CD8-positive, alpha-beta memory T cell (primary cell): ENCODE measurements at regions not wholly inside any gene's neighbourhood (a gene's known extent, or its start where the extent isn't known, plus 50 kb on each side); places are given as distances from the start of the nearest gene placed in this dataset.

Experiments used
- CTCF ChIA-PET: fragments of 350-600 bp; sonication (Branson Sonifier 250); formaldehyde crosslinking; loops from one replicate; lab custom pipeline; 2021; ENCODE audit warnings: antibody characterized with exemption; lab: Charles Lee
- POLR2A ChIA-PET: fragments of 350-600 bp; sonication (Branson Sonifier 250); formaldehyde crosslinking; loops from one replicate; lab custom pipeline; 2021; ENCODE audit warnings: antibody characterized with exemption; lab: Charles Lee
- DNase-seq, 5 donors: peaks; one replicate each; pipeline versions ENCODE4 v3.0.0 to v3.0.0-alpha.2; 2020 to 2022; ENCODE audit warnings: mixed read lengths in 1 of 5
- H3K27ac ChIP-seq: one replicate; pipeline ENCODE4 v1.7.0; 2013; ENCODE audit warnings: low read depth, mild to moderate bottlenecking, low read length, moderate library complexity
- H3K27me3 ChIP-seq: 2 replicates; pipeline ENCODE4 v1.7.0; 2013; ENCODE audit warnings: low read length, mild to moderate bottlenecking; ENCODE audit not compliant: insufficient read depth, poor library complexity, severe bottlenecking
- H3K36me3 ChIP-seq: 2 replicates; pipeline ENCODE4 v1.7.0; 2013; ENCODE audit warnings: mild to moderate bottlenecking, low read length, moderate library complexity; ENCODE audit not compliant: insufficient read depth
- H3K4me1 ChIP-seq: 2 replicates; pipeline ENCODE4 v1.7.0; 2013; ENCODE audit warnings: mild to moderate bottlenecking, low read length, moderate library complexity; ENCODE audit not compliant: insufficient read depth
- H3K4me3 ChIP-seq: 2 replicates; pipeline ENCODE4 v1.7.0; 2013; ENCODE audit warnings: mild to moderate bottlenecking, low read length
- H3K9me3 ChIP-seq: 2 replicates; pipeline ENCODE4 v1.7.0; 2013; ENCODE audit warnings: mild to moderate bottlenecking, low read length
- H3K27ac Mint-ChIP-seq, 8 donors: one replicate each; pipeline ENCODE4 v1.8.0; 2020 to 2021; ENCODE audit warnings: mixed read lengths in 8 of 8, mild to moderate bottlenecking in 6 of 8, inconsistent platforms in 3 of 8, moderate library complexity in 3 of 8
- H3K27me3 Mint-ChIP-seq, 2 donors: one replicate each; pipeline ENCODE4 v1.8.0; 2020 to 2021; ENCODE audit warnings: mixed read lengths in 2 of 2, mild to moderate bottlenecking in 1 of 2, moderate library complexity in 1 of 2
- H3K36me3 Mint-ChIP-seq, 3 donors: one replicate each; pipeline ENCODE4 v1.8.0; 2020 to 2021; ENCODE audit warnings: mixed read lengths in 3 of 3, inconsistent platforms in 1 of 3, mild to moderate bottlenecking in 1 of 3
- H3K4me1 Mint-ChIP-seq, 3 donors: one replicate each; pipeline ENCODE4 v1.8.0; 2020 to 2021; ENCODE audit warnings: mixed read lengths in 3 of 3, inconsistent platforms in 1 of 3, mild to moderate bottlenecking in 1 of 3
- H3K4me3 Mint-ChIP-seq, 7 donors: one replicate each; pipeline ENCODE4 v1.8.0; 2020 to 2021; ENCODE audit warnings: mixed read lengths in 7 of 7, mild to moderate bottlenecking in 6 of 7, moderate library complexity in 4 of 7, inconsistent platforms in 2 of 7
- H3K9me3 Mint-ChIP-seq, 5 donors: one replicate each; pipeline ENCODE4 v1.8.0; 2020 to 2022; ENCODE audit warnings: mixed read lengths in 5 of 5, mild to moderate bottlenecking in 3 of 5, moderate library complexity in 2 of 5, inconsistent platforms in 1 of 5

GRCh38 chr3:80999481-80999880, 762.0 kb downstream of the GBE1 start:
- H3K9me3 ChIP-seq = no peaks in the 10 kb centered on the region
- no peak for DNase-seq
- Mint-ChIP-seq H3K27ac (no peak overlapping the region), H3K9me3 (peaks cover 2 to 40% (median 8%) of the 10 kb centered on the region in 5 donors), H3K27me3 (no peaks in the 10 kb centered on the region), H3K4me1 (no peaks in the 10 kb centered on the region), H3K36me3 (no peaks in the 10 kb centered on the region), H3K4me3 (no peak overlapping the region)
- no peaks in the 10 kb centered on the region for H3K36me3 ChIP-seq
- H3K4me3 ChIP-seq = no peak overlapping the region
- H3K27me3 ChIP-seq = no peaks in the 10 kb centered on the region
- H3K27ac ChIP-seq = no peak overlapping the region
- ChIA-PET POLR2A (no interaction called here), CTCF (no interaction called here)
- no peaks in the 10 kb centered on the region for H3K4me1 ChIP-seq

DNA sequence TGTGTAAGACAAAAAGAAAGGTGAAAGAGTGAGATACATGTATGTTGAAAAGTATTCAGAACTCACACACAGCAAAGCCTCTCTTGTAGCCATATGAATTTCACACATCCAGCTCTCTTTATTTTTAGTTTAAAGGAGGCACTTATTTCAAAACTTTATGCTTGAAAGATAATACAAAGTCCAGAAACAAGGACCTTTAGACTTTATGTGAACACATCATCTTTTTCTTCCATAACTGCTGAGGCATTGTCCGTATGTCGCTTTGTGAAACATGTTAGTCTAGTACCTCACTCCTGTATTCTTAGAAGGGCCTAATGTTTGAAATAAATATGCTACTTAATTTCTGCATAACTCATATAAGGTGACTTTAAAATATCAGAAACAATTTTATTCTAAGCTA, 763.4 kb downstream of the GBE1 start:
- Histone ChIP-seq H3K27ac (no peak overlapping the region), H3K4me1 (no peaks in the 10 kb centered on the region), H3K36me3 (no peaks in the 10 kb centered on the region), H3K27me3 (no peaks in the 10 kb centered on the region), H3K4me3 (no peak overlapping the region), H3K9me3 (no peaks in the 10 kb centered on the region)
- ChIA-PET POLR2A (no interaction called here), CTCF (no interaction called here)
- Mint-ChIP-seq H3K36me3 (no peaks in the 10 kb centered on the region), H3K4me1 (no peaks in the 10 kb centered on the region), H3K4me3 (no peak overlapping the region), H3K9me3 (peaks cover 5 to 48% (median 8%) of the 10 kb centered on the region in 5 donors), H3K27ac (no peak overlapping the region), H3K27me3 (no peaks in the 10 kb centered on the region)
- no peak for DNase-seq

DNA sequence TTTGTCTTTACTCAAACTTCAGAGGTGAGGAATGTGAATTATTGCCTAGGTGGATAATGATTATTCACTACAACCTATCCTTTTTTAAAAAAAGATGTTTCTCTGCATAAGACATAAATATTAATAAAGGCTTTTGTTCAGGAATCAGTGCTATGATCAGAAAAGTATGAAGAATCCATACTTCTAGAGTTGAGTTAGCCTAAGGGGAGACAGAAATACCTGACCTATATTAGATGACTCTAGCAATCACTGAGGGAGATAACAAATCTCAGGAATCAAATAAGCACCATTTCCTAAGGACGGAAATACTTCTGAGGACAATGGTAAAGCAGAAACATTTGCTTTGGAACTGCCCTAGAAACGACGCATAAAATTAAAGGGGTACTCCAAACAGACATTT, 763.8 kb downstream of the GBE1 start:
- Mint-ChIP-seq H3K9me3 (peaks cover 8 to 48% (median 11%) of the 10 kb centered on the region in 5 donors), H3K27ac (no peak overlapping the region), H3K36me3 (no peaks in the 10 kb centered on the region), H3K4me3 (no peak overlapping the region), H3K4me1 (no peaks in the 10 kb centered on the region), H3K27me3 (no peaks in the 10 kb centered on the region)
- Histone ChIP-seq H3K9me3 (no peaks in the 10 kb centered on the region), H3K4me1 (no peaks in the 10 kb centered on the region), H3K27ac (no peak overlapping the region), H3K27me3 (no peaks in the 10 kb centered on the region), H3K36me3 (no peaks in the 10 kb centered on the region), H3K4me3 (no peak overlapping the region)
- DNase-seq = no peak
- ChIA-PET CTCF (no interaction called here), POLR2A (no interaction called here)

DNA sequence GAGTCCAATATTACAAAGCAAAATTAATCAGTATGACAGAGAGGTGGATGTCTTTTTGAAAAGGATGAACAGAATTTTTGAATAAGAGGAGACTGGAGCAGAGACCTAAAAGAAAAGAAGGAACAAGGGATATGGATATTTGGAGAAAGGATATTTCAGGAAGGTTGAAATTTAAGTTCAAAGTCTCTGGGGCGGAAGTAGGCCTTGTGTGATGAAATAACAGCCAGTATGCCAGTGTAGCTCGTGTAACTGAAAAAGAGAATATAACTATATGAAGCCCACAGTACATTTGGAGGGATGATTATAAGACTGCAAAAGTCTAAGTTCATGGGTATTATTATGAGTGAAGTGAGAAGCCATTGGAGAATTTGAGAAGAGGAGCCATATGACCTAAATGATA, 766.7 kb downstream of the GBE1 start:
- no peak overlapping the region for H3K27ac ChIP-seq
- H3K4me1 ChIP-seq = no peaks in the 10 kb centered on the region
- no peak overlapping the region for H3K4me3 Mint-ChIP-seq
- CTCF ChIA-PET = no interaction called here
- POLR2A ChIA-PET = no interaction called here
- no peak overlapping the region for H3K4me3 ChIP-seq
- H3K27me3 ChIP-seq = no peaks in the 10 kb centered on the region
- peaks cover 7 to 45% (median 17%) of the 10 kb centered on the region in 5 donors for H3K9me3 Mint-ChIP-seq
- H3K36me3 ChIP-seq = no peaks in the 10 kb centered on the region
- H3K27me3 Mint-ChIP-seq = no peaks in the 10 kb centered on the region
- no peaks in the 10 kb centered on the region for H3K9me3 ChIP-seq
- no peak for DNase-seq
- H3K36me3 Mint-ChIP-seq = no peaks in the 10 kb centered on the region
- H3K27ac Mint-ChIP-seq = no peak overlapping the region
- no peaks in the 10 kb centered on the region for H3K4me1 Mint-ChIP-seq

DNA sequence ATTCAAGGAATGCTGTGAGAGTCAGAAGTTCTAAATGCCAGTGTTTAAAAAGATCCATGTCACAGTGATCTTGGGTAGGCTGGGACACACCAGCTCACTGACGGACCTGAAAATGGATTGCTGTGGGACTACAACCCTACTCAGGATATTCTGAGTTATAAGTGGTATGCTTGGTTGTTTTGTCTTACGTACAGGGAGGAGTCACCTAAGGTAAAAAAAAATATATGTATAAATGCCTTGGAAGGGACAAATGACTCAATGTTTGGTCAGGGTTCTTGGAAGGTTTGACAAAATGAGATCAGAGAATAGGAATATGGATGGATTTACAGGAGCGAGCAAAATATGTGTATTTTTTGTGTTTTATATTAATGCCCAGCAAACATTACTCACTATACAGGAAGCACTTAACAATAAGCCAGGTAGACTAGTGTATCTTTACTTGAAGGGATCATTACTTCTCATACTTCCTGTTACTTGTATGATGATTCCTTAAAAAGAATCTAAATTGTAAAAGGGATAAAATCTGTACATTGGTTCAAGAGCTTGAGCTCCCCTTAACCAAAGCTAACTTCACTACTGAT, 767.3 kb downstream of the GBE1 start:
- no peak for DNase-seq
- no peaks in the 10 kb centered on the region for H3K27me3 Mint-ChIP-seq
- Histone ChIP-seq H3K9me3 (no peaks in the 10 kb centered on the region), H3K4me1 (no peaks in the 10 kb centered on the region), H3K27me3 (no peaks in the 10 kb centered on the region), H3K36me3 (no peaks in the 10 kb centered on the region), H3K4me3 (no peak overlapping the region), H3K27ac (no peak overlapping the region)
- no peak overlapping the region for H3K4me3 Mint-ChIP-seq
- no peaks in the 10 kb centered on the region for H3K4me1 Mint-ChIP-seq
- H3K36me3 Mint-ChIP-seq = no peaks in the 10 kb centered on the region
- ChIA-PET POLR2A (no interaction called here), CTCF (no interaction called here)
- peaks cover 7 to 42% (median 17%) of the 10 kb centered on the region in 5 donors for H3K9me3 Mint-ChIP-seq
- no peak overlapping the region for H3K27ac Mint-ChIP-seq

DNA sequence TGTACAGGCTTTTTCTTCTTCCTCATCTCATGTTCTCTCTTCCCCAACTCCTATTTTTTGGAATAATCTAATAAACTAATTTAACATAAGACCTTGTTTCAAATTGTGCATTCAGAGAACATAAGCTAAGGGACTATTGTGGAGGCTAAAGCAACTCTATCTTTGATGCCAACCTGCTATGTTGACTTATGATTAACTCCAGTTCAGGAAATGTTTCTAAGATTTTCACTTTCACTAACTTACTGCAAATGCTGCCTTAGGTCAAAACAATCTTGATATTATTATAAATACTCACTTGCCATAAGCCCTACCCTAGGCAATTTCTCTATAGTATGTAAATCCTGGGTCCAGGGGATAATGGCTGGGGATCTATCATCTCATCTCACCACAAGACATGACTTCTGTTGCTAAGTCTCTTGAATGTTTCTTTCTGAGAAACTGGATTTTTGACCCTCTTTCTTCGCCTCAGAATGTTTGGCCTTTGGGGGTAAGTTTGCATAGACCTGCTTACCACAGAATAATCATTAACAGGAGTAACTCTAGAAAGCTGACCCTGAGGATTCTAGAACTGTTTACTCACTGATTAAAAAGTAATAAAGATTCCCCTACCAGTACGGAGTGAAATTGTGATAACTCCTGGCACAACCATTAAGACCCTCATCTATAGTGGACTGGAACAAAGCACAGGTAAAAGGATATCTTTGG, 768.1 kb downstream of the GBE1 start:
- Histone ChIP-seq H3K4me1 (no peaks in the 10 kb centered on the region), H3K36me3 (no peaks in the 10 kb centered on the region), H3K9me3 (no peaks in the 10 kb centered on the region), H3K27ac (no peak overlapping the region), H3K27me3 (no peaks in the 10 kb centered on the region), H3K4me3 (no peak overlapping the region)
- no peak overlapping the region for H3K4me3 Mint-ChIP-seq
- no peaks in the 10 kb centered on the region for H3K27me3 Mint-ChIP-seq
- H3K27ac Mint-ChIP-seq = no peak overlapping the region
- ChIA-PET POLR2A (no interaction called here), CTCF (no interaction called here)
- H3K36me3 Mint-ChIP-seq = no peaks in the 10 kb centered on the region
- H3K9me3 Mint-ChIP-seq = peaks cover 7 to 36% (median 17%) of the 10 kb centered on the region in 5 donors
- no peaks in the 10 kb centered on the region for H3K4me1 Mint-ChIP-seq
- no peak for DNase-seq

GRCh38 chr3:80983753-80984152, 777.7 kb downstream of the GBE1 start:
- ChIA-PET CTCF (no interaction called here), POLR2A (no interaction called here)
- Mint-ChIP-seq H3K36me3 (no peaks in the 10 kb centered on the region), H3K4me1 (no peaks in the 10 kb centered on the region), H3K9me3 (peaks cover 15 to 32% (median 17%) of the 10 kb centered on the region in 5 donors), H3K27ac (no peak overlapping the region), H3K27me3 (no peaks in the 10 kb centered on the region), H3K4me3 (no peak overlapping the region)
- Histone ChIP-seq H3K4me1 (no peaks in the 10 kb centered on the region), H3K4me3 (no peak overlapping the region), H3K27me3 (no peaks in the 10 kb centered on the region), H3K9me3 (peaks cover 3% of the 10 kb centered on the region), H3K27ac (no peak overlapping the region), H3K36me3 (no peaks in the 10 kb centered on the region)
- no peak for DNase-seq

GRCh38 chr3:80978216-80978969, 783.1 kb downstream of the GBE1 start:
- Mint-ChIP-seq H3K36me3 (no peaks in the 10 kb centered on the region), H3K27ac (no peak overlapping the region), H3K9me3 (peaks cover 2 to 21% (median 11%) of the 10 kb centered on the region in 5 donors), H3K4me1 (no peaks in the 10 kb centered on the region), H3K4me3 (no peak overlapping the region), H3K27me3 (no peaks in the 10 kb centered on the region)
- peaks cover 3% of the 10 kb centered on the region for H3K9me3 ChIP-seq
- no peaks in the 10 kb centered on the region for H3K27me3 ChIP-seq
- no peak for DNase-seq
- CTCF ChIA-PET = no interaction called here
- H3K4me3 ChIP-seq = no peak overlapping the region
- no peaks in the 10 kb centered on the region for H3K36me3 ChIP-seq
- POLR2A ChIA-PET = no interaction called here
- no peak overlapping the region for H3K27ac ChIP-seq
- no peaks in the 10 kb centered on the region for H3K4me1 ChIP-seq
